GM10248 (cell line): ENCODE measurements at regions not wholly inside any gene's neighbourhood (a gene's known extent, or its start where the extent isn't known, plus 50 kb on each side); places are given as distances from the start of the nearest gene placed in this dataset.

Source experiments
- CTCF ChIA-PET: fragments of 300-600 bp; sonication (Branson Sonifier 250); formaldehyde crosslinking; extraction: SDS; loops from one replicate; lab custom pipeline; 2021; ENCODE audit warnings: antibody characterized with exemption; lab: Yijun Ruan, JAX
- POLR2A ChIA-PET: fragments of 350-650 bp; sonication (Branson Sonifier 250); formaldehyde crosslinking; extraction: SDS; loops from one replicate; lab custom pipeline; 2020; ENCODE audit warnings: antibody characterized with exemption; lab: Yijun Ruan, JAX
- DNase-seq: peaks from one replicate; pipeline ENCODE4 v3.0.0; 2012; ENCODE audit errors: extremely low spot score
- TF ChIP-seq, protein P1 (sequence below): IDR thresholded peaks from 2 replicates; pipeline ENCODE4 v1.5.1; 2012; ENCODE audit warnings: mild to moderate bottlenecking, low read depth; ENCODE audit errors: extremely low read depth, missing control alignments, control extremely low read depth

DNA sequence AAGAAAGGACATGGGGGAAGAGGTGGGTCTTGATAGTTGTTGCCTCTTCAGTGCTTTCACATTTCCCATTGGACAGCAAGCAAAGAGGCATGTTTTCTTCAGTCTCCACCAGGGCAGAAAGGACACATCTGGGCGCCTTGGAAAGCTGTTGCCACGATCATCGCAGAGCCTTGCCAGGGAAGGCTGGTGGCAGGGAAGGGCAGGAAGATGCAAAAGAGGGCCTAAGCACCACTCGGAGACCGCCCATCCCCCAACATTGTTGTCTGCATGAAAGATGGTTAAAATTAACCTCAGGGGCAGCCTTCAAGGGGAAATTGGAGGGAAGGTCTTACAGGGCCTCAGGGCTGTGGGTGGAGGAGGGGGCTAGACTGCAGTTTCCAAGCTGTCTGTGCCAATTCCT is 114.2 kb downstream of the SOX9 start:
- ChIA-PET CTCF (interaction anchor here (1.1 to 2.4 kb wide), 2 partner anchors 11 to 18 kb away, joined by 5 to 6 read pairs; no protein-coding TSS in a partner anchor), POLR2A (no interaction called here)
- DNase-seq, result no peak
- TF ChIP-seq, protein P1, sequence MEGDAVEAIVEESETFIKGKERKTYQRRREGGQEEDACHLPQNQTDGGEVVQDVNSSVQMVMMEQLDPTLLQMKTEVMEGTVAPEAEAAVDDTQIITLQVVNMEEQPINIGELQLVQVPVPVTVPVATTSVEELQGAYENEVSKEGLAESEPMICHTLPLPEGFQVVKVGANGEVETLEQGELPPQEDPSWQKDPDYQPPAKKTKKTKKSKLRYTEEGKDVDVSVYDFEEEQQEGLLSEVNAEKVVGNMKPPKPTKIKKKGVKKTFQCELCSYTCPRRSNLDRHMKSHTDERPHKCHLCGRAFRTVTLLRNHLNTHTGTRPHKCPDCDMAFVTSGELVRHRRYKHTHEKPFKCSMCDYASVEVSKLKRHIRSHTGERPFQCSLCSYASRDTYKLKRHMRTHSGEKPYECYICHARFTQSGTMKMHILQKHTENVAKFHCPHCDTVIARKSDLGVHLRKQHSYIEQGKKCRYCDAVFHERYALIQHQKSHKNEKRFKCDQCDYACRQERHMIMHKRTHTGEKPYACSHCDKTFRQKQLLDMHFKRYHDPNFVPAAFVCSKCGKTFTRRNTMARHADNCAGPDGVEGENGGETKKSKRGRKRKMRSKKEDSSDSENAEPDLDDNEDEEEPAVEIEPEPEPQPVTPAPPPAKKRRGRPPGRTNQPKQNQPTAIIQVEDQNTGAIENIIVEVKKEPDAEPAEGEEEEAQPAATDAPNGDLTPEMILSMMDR, result no peak

GRCh38 chr17:72236980-72237633 is 116.3 kb downstream of the SOX9 start:
- DNase-seq, result no peak
- TF ChIP-seq, protein P1, result no peak
- ChIA-PET POLR2A (no interaction called here), CTCF (interaction anchor here (1.1 kb wide), 1 partner anchor 14 kb away, joined by 3 read pairs; no protein-coding TSS in a partner anchor)

DNA sequence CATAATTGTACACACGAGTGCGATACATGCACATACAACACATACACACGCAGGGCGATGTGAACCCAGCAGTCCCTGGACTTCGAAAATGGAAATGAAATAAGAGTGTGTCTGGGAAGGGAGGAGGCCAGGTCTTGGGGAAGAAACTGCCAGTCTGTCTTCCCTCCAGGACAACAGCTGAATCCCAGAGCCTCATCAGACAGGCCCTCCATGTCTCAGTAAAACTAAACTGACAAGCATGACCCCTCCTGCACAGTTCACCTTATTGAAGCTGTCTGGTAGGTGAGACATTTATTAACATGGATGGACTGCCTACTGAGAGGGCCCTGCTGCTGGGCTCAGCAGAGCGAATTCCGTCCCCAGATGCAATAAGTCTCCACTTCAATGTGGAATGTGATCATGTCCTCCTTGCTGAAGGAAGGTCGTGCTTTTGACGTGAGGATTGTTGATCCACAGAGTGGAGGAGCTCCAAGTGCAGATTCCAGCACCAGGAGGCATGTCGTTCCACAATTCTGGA is 117.4 kb downstream of the SOX9 start:
- TF ChIP-seq, protein P1, result no peak
- DNase-seq, result no peak
- ChIA-PET CTCF (no interaction called here), POLR2A (no interaction called here)

DNA sequence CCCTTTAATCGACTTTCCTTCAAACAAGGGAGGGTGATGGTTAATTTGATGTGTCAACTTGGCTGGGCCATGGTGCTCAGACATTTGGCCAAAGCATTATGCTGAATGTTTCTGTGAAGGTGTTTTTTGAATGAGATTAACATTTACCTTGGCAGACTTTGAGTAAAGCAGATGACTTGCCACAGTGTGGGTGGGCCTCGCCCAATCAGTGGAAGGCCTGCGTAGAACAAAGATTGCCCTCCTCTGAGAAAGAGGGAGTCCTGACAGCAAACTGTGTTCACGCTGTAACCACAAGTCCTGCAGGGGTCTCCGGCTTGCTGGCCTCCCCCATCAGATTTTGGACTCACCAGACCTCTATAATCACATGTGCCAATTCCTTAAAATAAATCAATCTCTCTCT is 118.7 kb downstream of the SOX9 start:
- no peak for DNase-seq
- TF ChIP-seq, protein P1, result no peak
- POLR2A ChIA-PET, result no interaction called here
- CTCF ChIA-PET, result no interaction called here

GRCh38 chr17:72240333-72240732 is 119.5 kb downstream of the SOX9 start:
- peak; percentile 24 for DNase-seq
- ChIA-PET CTCF (no interaction called here), POLR2A (no interaction called here)
- TF ChIP-seq, protein P1, result no peak

GRCh38 chr17:72244494-72244893 is 123.7 kb downstream of the SOX9 start:
- ChIA-PET CTCF (no interaction called here), POLR2A (no interaction called here)
- TF ChIP-seq, protein P1, result no peak
- DNase-seq, result no peak

- DNase-seq, result no peak
- TF ChIP-seq, protein P1, result no peak
- ChIA-PET CTCF (no interaction called here), POLR2A (no interaction called here)
These were observed 124.1 kb downstream of the SOX9 start for GRCh38 chr17:72244956-72245355.
